ENCODE measurements at regions not wholly inside any gene's neighbourhood (a gene's known extent, or its start where the extent isn't known, plus 50 kb on each side); places are given as distances from the start of the nearest gene placed in this dataset.

GRCh38 chr4:62896721-62897120 is 1512.5 kb downstream of the TECRL start:
- no peak for DNase-seq (ENCODE audit: low spot score)

GRCh38 chr4:62881901-62882300 is 1527.3 kb downstream of the TECRL start:
- DNase-seq (ENCODE audit: low spot score) = no peak

- DNase-seq (ENCODE audit: low spot score) = no peak
Measured at GRCh38 chr4:62881210-62881609, 1528.0 kb downstream of the TECRL start.

GRCh38 chr4:62872856-62873255 is 1536.4 kb downstream of the TECRL start:
- DNase-seq (ENCODE audit: low spot score) = no peak

GRCh38 chr4:62871078-62871477 is 1538.2 kb downstream of the TECRL start:
- no peak for DNase-seq (ENCODE audit: low spot score)

- no peak for DNase-seq (ENCODE audit: low spot score)
Measured at GRCh38 chr4:62870451-62870850, 1538.8 kb downstream of the TECRL start.

GRCh38 chr4:62865261-62865660 is 1544.0 kb downstream of the TECRL start:
- no peak for DNase-seq (ENCODE audit: low spot score)

GRCh38 chr4:62849696-62850095 is 1559.6 kb downstream of the TECRL start:
- DNase-seq (ENCODE audit: low spot score) = no peak

GRCh38 chr4:62835631-62836030 is 1573.6 kb downstream of the TECRL start:
- DNase-seq (ENCODE audit: low spot score) = no peak

GRCh38 chr4:62822306-62822705 is 1586.9 kb downstream of the TECRL start:
- no peak for DNase-seq (ENCODE audit: low spot score)

- no peak for DNase-seq (ENCODE audit: low spot score)
Measured at GRCh38 chr4:62816566-62816965, 1592.7 kb downstream of the TECRL start.

- DNase-seq (ENCODE audit: low spot score) = no peak
Measured at GRCh38 chr4:62814510-62815047, 1594.7 kb downstream of the TECRL start.

- DNase-seq (ENCODE audit: low spot score) = no peak
Measured at GRCh38 chr4:62806816-62807215, 1602.4 kb downstream of the TECRL start.

- no peak for DNase-seq (ENCODE audit: low spot score)
Measured at GRCh38 chr4:62804075-62804474, 1603.9 kb downstream of the ADGRL3 start.

GRCh38 chr4:62797221-62797620 is 1597.1 kb downstream of the ADGRL3 start:
- DNase-seq (ENCODE audit: low spot score) = no peak

GRCh38 chr4:62791386-62791785 is 1591.3 kb downstream of the ADGRL3 start:
- no peak for DNase-seq (ENCODE audit: low spot score)

GRCh38 chr4:62771983-62772557 is 1571.9 kb downstream of the ADGRL3 start:
- no peak for DNase-seq (ENCODE audit: low spot score)

- no peak for DNase-seq (ENCODE audit: low spot score)
Measured at GRCh38 chr4:62740296-62740695, 1540.2 kb downstream of the ADGRL3 start.

GRCh38 chr4:62717154-62717553 is 1517.0 kb downstream of the ADGRL3 start:
- DNase-seq (ENCODE audit: low spot score) = no peak

GRCh38 chr4:62711575-62711974 is 1511.4 kb downstream of the ADGRL3 start:
- no peak for DNase-seq (ENCODE audit: low spot score)

GRCh38 chr4:62709618-62710252 is 1509.6 kb downstream of the ADGRL3 start:
- DNase-seq (ENCODE audit: low spot score) = no peak

GRCh38 chr4:62706423-62706822 is 1506.3 kb downstream of the ADGRL3 start:
- no peak for DNase-seq (ENCODE audit: low spot score)

- DNase-seq (ENCODE audit: low spot score) = no peak
Measured at GRCh38 chr4:62683799-62684566, 1483.9 kb downstream of the ADGRL3 start.
